Glutamatergic neuron (in vitro differentiated cells): ENCODE measurements at regions not wholly inside any gene's neighbourhood (a gene's known extent, or its start where the extent isn't known, plus 50 kb on each side); places are given as distances from the start of the nearest gene placed in this dataset.

Experiments
- DNase-seq: peaks from one replicate; pipeline ENCODE4 v3.0.0; 2022
- H3K27ac Mint-ChIP-seq: one replicate; pipeline ENCODE4 v1.8.0; 2020; ENCODE audit warnings: mild to moderate bottlenecking, mixed read lengths, inconsistent platforms; ENCODE audit not compliant: unreplicated experiment
- H3K27me3 Mint-ChIP-seq: one replicate; pipeline ENCODE4 v1.8.0; 2020; ENCODE audit warnings: mild to moderate bottlenecking, moderate library complexity, mixed read lengths, inconsistent platforms; ENCODE audit not compliant: unreplicated experiment
- H3K36me3 Mint-ChIP-seq: one replicate; pipeline ENCODE4 v1.8.0; 2020; ENCODE audit warnings: mild to moderate bottlenecking, mixed read lengths, inconsistent platforms; ENCODE audit not compliant: unreplicated experiment
- H3K4me1 Mint-ChIP-seq: one replicate; pipeline ENCODE4 v1.8.0; 2020; ENCODE audit warnings: mild to moderate bottlenecking, low read depth, mixed read lengths, inconsistent platforms; ENCODE audit not compliant: unreplicated experiment
- H3K4me3 Mint-ChIP-seq: one replicate; pipeline ENCODE4 v1.8.0; 2020; ENCODE audit warnings: mild to moderate bottlenecking, mixed read lengths, inconsistent platforms; ENCODE audit not compliant: unreplicated experiment
- H3K9me3 Mint-ChIP-seq: one replicate; pipeline ENCODE4 v1.8.0; 2020; ENCODE audit warnings: mild to moderate bottlenecking, moderate library complexity, mixed read lengths, inconsistent platforms; ENCODE audit not compliant: unreplicated experiment
- TF ChIP-seq, protein P1 (sequence below): fragments of 200-600 bp; sonication (generic); IDR thresholded peaks from one replicate; pipeline ENCODE4 v1.5.0; 2021; ENCODE audit not compliant: partially characterized antibody, unreplicated experiment

DNA sequence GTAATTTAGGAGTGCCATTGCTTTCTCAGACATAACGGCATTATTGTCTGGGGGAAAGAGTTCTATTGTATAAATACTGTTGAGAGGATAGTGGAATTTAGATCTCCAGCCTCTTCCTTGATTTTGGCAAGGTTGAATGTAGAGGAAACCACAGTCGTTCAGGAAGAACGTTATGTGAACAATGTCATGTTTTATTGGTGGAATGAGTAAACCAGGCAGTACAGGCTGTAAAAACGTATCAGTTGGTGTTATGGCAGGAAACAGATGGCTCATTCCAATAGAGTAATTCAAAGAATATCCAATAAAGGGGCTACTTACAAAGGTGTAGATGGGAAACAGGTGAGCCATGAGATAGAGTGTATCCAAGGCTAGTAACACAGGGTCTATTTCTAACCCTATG is 123.6 kb upstream of the SLC35B3 start:
- DNase-seq: no peak
- Mint-ChIP-seq H3K9me3 (no peaks in the 10 kb centered on the region), H3K36me3 (no peaks in the 10 kb centered on the region), H3K27me3 (no peaks in the 10 kb centered on the region), H3K4me1 (peaks cover 2% of the 10 kb centered on the region), H3K4me3 (no peak overlapping the region), H3K27ac (no peak overlapping the region)
- TF ChIP-seq, protein P1, sequence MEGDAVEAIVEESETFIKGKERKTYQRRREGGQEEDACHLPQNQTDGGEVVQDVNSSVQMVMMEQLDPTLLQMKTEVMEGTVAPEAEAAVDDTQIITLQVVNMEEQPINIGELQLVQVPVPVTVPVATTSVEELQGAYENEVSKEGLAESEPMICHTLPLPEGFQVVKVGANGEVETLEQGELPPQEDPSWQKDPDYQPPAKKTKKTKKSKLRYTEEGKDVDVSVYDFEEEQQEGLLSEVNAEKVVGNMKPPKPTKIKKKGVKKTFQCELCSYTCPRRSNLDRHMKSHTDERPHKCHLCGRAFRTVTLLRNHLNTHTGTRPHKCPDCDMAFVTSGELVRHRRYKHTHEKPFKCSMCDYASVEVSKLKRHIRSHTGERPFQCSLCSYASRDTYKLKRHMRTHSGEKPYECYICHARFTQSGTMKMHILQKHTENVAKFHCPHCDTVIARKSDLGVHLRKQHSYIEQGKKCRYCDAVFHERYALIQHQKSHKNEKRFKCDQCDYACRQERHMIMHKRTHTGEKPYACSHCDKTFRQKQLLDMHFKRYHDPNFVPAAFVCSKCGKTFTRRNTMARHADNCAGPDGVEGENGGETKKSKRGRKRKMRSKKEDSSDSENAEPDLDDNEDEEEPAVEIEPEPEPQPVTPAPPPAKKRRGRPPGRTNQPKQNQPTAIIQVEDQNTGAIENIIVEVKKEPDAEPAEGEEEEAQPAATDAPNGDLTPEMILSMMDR: no peak

DNA sequence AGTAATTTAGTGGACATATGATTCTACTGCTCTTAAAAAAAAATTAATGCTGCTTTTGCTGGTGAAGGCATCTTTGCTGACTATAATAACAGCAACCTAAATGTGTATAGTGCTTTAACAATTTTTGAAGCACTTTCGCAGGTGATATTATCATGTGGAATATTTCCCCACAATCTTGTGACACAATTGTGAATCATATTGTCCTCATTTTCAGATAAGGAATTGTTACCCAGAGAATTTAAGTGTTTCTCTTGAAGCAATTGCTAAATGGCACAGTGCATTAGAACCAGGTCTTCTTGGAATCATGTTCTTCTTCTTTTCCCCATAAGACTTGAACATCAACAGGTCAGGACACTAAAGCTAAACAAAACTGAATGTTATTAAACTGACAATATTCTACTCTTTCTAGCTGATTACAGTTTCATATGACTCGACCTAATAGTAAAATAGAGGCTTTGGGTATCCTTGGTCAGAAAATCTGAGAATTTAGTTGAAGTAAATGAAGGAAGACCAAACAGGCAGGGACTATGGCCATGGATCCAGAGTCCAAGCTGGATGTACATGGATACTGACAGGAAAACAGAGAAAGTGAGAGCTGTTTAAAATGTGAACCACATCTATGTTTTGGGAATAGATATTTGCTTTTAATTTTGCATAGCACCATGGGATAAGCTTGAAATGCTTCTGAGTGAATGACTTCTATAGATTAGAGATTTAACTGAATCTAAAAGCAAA is 121.8 kb upstream of the SLC35B3 start:
- TF ChIP-seq, protein P1: no peak
- no peak overlapping the region for H3K27ac Mint-ChIP-seq
- peaks cover 2% of the 10 kb centered on the region for H3K4me1 Mint-ChIP-seq
- H3K9me3 Mint-ChIP-seq: no peaks in the 10 kb centered on the region
- no peak for DNase-seq
- no peaks in the 10 kb centered on the region for H3K36me3 Mint-ChIP-seq
- no peak overlapping the region for H3K4me3 Mint-ChIP-seq
- H3K27me3 Mint-ChIP-seq: no peaks in the 10 kb centered on the region

DNA sequence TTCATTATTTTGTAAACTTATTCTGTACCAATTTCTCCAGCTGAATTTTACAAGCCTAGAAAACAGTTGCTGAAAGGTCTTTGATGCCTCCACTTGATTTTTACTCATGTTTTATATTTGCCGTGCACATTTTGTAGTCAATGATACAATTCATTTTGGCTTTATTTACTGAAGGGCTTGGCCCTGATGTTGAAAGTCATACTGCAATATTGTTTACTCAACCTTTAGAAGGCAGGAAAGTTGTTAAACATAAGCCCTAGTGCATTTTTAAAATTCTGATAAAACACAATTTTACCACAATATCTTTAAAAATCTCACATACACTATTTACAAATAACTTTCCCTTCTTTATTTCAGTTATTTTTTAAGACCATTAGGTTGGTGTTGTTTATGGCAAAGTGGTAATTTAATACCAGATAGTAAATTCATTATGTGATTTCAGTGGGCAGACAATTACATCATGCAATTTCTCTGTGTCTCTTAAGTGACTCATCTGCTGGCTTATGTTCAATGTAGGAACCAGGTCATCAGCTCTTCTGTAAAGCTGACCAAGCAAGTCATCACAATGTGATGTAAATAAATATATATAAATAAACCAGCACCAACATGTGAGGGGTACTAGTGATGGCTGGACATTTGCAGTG is 121.1 kb upstream of the SLC35B3 start:
- H3K4me3 Mint-ChIP-seq: no peak overlapping the region
- no peaks in the 10 kb centered on the region for H3K27me3 Mint-ChIP-seq
- H3K27ac Mint-ChIP-seq: no peak overlapping the region
- no peaks in the 10 kb centered on the region for H3K9me3 Mint-ChIP-seq
- peaks cover 2% of the 10 kb centered on the region for H3K4me1 Mint-ChIP-seq
- DNase-seq: no peak
- H3K36me3 Mint-ChIP-seq: no peaks in the 10 kb centered on the region
- TF ChIP-seq, protein P1: no peak

DNA sequence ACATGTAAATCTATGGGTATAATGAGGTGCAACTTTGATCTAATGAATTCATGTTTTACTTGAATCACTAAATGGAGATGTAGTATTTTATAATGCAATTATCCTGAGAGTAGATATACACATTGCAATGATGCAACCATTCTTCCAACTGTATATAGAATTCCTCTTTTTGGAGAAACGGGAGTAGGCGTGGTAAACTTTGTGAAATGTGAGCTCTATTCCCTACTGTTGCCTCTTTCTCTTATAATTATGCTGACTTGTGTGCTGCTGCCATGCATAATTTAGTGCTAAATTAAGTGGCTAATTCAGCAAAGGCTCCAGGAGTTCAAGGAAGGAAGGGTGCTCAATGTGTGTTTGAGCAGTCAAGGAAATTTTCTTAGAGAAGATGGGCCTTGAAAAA is 116.6 kb upstream of the SLC35B3 start:
- H3K27me3 Mint-ChIP-seq: no peaks in the 10 kb centered on the region
- H3K9me3 Mint-ChIP-seq: no peaks in the 10 kb centered on the region
- DNase-seq: no peak
- no peak overlapping the region for H3K4me3 Mint-ChIP-seq
- H3K36me3 Mint-ChIP-seq: no peaks in the 10 kb centered on the region
- no peak overlapping the region for H3K27ac Mint-ChIP-seq
- TF ChIP-seq, protein P1: no peak
- H3K4me1 Mint-ChIP-seq: no peaks in the 10 kb centered on the region

DNA sequence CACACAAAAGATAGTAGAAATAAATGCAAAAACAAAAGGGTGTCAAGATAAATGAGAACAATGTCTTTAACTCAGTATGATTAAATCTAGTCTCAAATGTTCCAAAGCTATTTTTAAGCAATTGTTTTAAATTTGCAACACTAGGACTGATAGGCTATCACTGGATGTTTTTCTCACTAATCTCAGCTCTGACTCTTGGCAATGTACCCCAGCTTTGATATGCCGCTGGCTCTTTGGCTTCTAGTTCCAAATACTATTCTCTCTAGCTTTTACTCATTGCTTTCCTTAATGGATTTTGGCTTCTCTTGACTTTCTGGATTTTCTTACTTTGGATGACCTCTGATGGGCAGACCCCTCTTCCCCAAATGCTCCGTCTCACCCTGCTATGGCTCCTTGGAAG is 116.0 kb upstream of the SLC35B3 start:
- Mint-ChIP-seq H3K4me3 (no peak overlapping the region), H3K27me3 (peaks cover 2% of the 10 kb centered on the region), H3K9me3 (no peaks in the 10 kb centered on the region), H3K36me3 (no peaks in the 10 kb centered on the region), H3K4me1 (no peaks in the 10 kb centered on the region), H3K27ac (no peak overlapping the region)
- DNase-seq: no peak
- TF ChIP-seq, protein P1: no peak
